SK-N-SH (cell line): ENCODE measurements at regions not wholly inside any gene's neighbourhood (a gene's known extent, or its start where the extent isn't known, plus 50 kb on each side); places are given as distances from the start of the nearest gene placed in this dataset.

ENCODE experiments used
- CTCF ChIA-PET: fragments of 300-600, 350-600 bp; formaldehyde crosslinking; extraction: SDS; loops from one replicate; lab custom pipeline; 2021; lab: Yijun Ruan, JAX
- POLR2A ChIA-PET: fragments of 350-600 bp; sonication (Branson Sonifier 250); formaldehyde crosslinking; extraction: SDS; loops from one replicate; lab custom pipeline; 2020; ENCODE audit warnings: antibody characterized with exemption, inconsistent platforms; lab: Yijun Ruan, JAX
- DNase-seq: peaks from one replicate; pipeline ENCODE4 v3.0.0; 2012
- H2AFZ ChIP-seq: fragments of 200-600 bp; sonication (generic); 2 replicates; pipeline ENCODE4 v1.8.1; 2016; ENCODE audit warnings: antibody characterized with exemption, mild to moderate bottlenecking, low read depth
- H3F3A ChIP-seq: fragments of 200-600 bp; sonication (generic); replicated peaks from 2 replicates; pipeline ENCODE3; 2016; ENCODE audit warnings: antibody characterized with exemption, mild to moderate bottlenecking; ENCODE audit not compliant: insufficient read depth
- H3K27ac ChIP-seq, 2 experiments: fragments of 200-500 bp in 1 of 2; fragments of 200-600 bp in 1 of 2; sonication (Bioruptor generic) in 1 of 2; sonication (generic), shearing (Covaris generic) in 1 of 2; 2 replicates each; pipeline versions ENCODE4 v1.5.1 to v1.6.1; 2014 to 2016; ENCODE audit warnings: low read depth in 2 of 2, inconsistent platforms in 1 of 2, low read length in 1 of 2, mild to moderate bottlenecking in 1 of 2, mixed read lengths in 1 of 2
- H3K27me3 ChIP-seq: fragments of 200-600 bp; sonication (generic), shearing (Covaris generic); 2 replicates; pipeline ENCODE4 v1.6.1; 2016; ENCODE audit warnings: mixed run types; ENCODE audit not compliant: insufficient read depth
- H3K36me3 ChIP-seq, 2 experiments: fragments of 200-500 bp in 1 of 2; fragments of 200-600 bp in 1 of 2; sonication (Bioruptor generic) in 1 of 2; sonication (generic) in 1 of 2; replicated peaks in 1 of 2; 2 replicates each; pipeline versions ENCODE3 to v1.5.1; 2014 to 2016; ENCODE audit warnings: low read length in 1 of 2, mild to moderate bottlenecking in 1 of 2; ENCODE audit not compliant: insufficient read depth in 2 of 2, control insufficient read depth in 1 of 2
- H3K4me1 ChIP-seq, 2 experiments: fragments of 200-500 bp in 1 of 2; fragments of 200-600 bp in 1 of 2; sonication (Bioruptor generic) in 1 of 2; sonication (generic), shearing (Covaris generic) in 1 of 2; 2 replicates each; pipeline versions ENCODE4 v1.5.1 to v1.6.1; 2014 to 2016; ENCODE audit warnings: low read depth in 1 of 2, low read length in 1 of 2, mixed run types in 1 of 2; ENCODE audit not compliant: insufficient read depth in 2 of 2, control insufficient read depth in 1 of 2
- H3K4me2 ChIP-seq: fragments of 200-600 bp; sonication (generic), shearing (Covaris generic); 2 replicates; pipeline ENCODE4 v1.6.1; 2017; ENCODE audit warnings: mixed run types
- H3K4me3 ChIP-seq, 2 experiments: fragments of 200-500 bp in 1 of 2; fragments of 200-600 bp in 1 of 2; sonication (Bioruptor generic) in 1 of 2; sonication (generic), shearing (Covaris generic) in 1 of 2; 2 replicates each; pipeline versions ENCODE4 v1.5.1 to v1.8.1; 2014 to 2016; ENCODE audit warnings: low read depth in 2 of 2, inconsistent platforms in 1 of 2, low read length in 1 of 2, mild to moderate bottlenecking in 1 of 2, mixed read lengths in 1 of 2, moderate library complexity in 1 of 2
- H3K79me2 ChIP-seq: fragments of 200-600 bp; sonication (generic); 2 replicates; pipeline ENCODE4 v1.8.1; 2017; ENCODE audit warnings: mild to moderate bottlenecking; ENCODE audit not compliant: insufficient read depth
- H3K9ac ChIP-seq: fragments of 200-600 bp; sonication (generic); 2 replicates; pipeline ENCODE4 v1.6.1; 2017; ENCODE audit warnings: mixed run types
- H3K9me2 ChIP-seq: fragments of 200-600 bp; sonication (generic); 2 replicates; pipeline ENCODE4 v1.6.1; 2017; ENCODE audit warnings: mixed run types
- H3K9me3 ChIP-seq: fragments of 200-600 bp; sonication (generic); 2 replicates; pipeline ENCODE4 v1.6.1; 2017; ENCODE audit warnings: mixed run types, mild to moderate bottlenecking, moderate library complexity
- H4K20me1 ChIP-seq: fragments of 200-600 bp; sonication (generic); 2 replicates; pipeline ENCODE4 v1.6.1; 2017; ENCODE audit warnings: mild to moderate bottlenecking, mixed run types; ENCODE audit not compliant: insufficient read depth
- CTCF ChIP-seq: fragments of 200-600 bp; sonication (generic); IDR thresholded peaks from 2 replicates; pipeline ENCODE4 v1.6.1; 2017; ENCODE audit warnings: antibody characterized with exemption, mild to moderate bottlenecking, moderate library complexity
- EZH2phosphoT487 ChIP-seq: fragments of 200-600 bp; sonication (generic); IDR thresholded peaks from 2 replicates; pipeline ENCODE4 v1.6.1; 2017; ENCODE audit warnings: low read depth, mixed run types, mild to moderate bottlenecking, antibody characterized with exemption, moderate library complexity, borderline replicate concordance
- FOXJ3 ChIP-seq: sonication (generic); formaldehyde crosslinking; IDR thresholded peaks from 2 replicates; pipeline ENCODE4 v1.5.1; 2020; ENCODE audit warnings: mild to moderate bottlenecking, missing genetic modification reagents
- GATA2 ChIP-seq: sonication (generic); formaldehyde crosslinking; IDR thresholded peaks from 2 replicates; pipeline ENCODE4 v1.5.0; 2020; ENCODE audit warnings: mild to moderate bottlenecking, missing genetic modification reagents
- MXI1 ChIP-seq: IDR thresholded peaks from 2 replicates; pipeline ENCODE4 v1.6.1; 2012; ENCODE audit warnings: mild to moderate bottlenecking, low read depth, low read length, improper control_type of control experiment
- NFIC ChIP-seq: IDR thresholded peaks from 2 replicates; pipeline ENCODE4 v1.4.0; 2012; ENCODE audit warnings: borderline replicate concordance
- RCOR1 ChIP-seq: fragments of 150-350 bp; IDR thresholded peaks from 2 replicates; pipeline ENCODE4 v1.6.1; 2017; ENCODE audit warnings: antibody characterized with exemption, low read length
- RXRA ChIP-seq: IDR thresholded peaks from 2 replicates; pipeline ENCODE4 v1.4.0; 2012; ENCODE audit warnings: low read depth, mild to moderate bottlenecking, borderline replicate concordance
- TAF1 ChIP-seq: IDR thresholded peaks from 2 replicates; pipeline ENCODE4 v1.6.1; 2012; ENCODE audit warnings: low read depth, mild to moderate bottlenecking, low read length, moderate library complexity, borderline replicate concordance
- TCF12 ChIP-seq: IDR thresholded peaks from 2 replicates; pipeline ENCODE4 v1.4.0; 2012
- ZBTB33 ChIP-seq: IDR thresholded peaks from 2 replicates; pipeline ENCODE4 v1.4.0; 2012; ENCODE audit warnings: low read depth, borderline replicate concordance
- WGBS: methylation state at CpG from one replicate; pipeline ENCODE4 v1.1.6; 2017; ENCODE audit warnings: low lambda C conversion rate; 5-methylcytosine and 5-hydroxymethylcytosine counted together

DNA sequence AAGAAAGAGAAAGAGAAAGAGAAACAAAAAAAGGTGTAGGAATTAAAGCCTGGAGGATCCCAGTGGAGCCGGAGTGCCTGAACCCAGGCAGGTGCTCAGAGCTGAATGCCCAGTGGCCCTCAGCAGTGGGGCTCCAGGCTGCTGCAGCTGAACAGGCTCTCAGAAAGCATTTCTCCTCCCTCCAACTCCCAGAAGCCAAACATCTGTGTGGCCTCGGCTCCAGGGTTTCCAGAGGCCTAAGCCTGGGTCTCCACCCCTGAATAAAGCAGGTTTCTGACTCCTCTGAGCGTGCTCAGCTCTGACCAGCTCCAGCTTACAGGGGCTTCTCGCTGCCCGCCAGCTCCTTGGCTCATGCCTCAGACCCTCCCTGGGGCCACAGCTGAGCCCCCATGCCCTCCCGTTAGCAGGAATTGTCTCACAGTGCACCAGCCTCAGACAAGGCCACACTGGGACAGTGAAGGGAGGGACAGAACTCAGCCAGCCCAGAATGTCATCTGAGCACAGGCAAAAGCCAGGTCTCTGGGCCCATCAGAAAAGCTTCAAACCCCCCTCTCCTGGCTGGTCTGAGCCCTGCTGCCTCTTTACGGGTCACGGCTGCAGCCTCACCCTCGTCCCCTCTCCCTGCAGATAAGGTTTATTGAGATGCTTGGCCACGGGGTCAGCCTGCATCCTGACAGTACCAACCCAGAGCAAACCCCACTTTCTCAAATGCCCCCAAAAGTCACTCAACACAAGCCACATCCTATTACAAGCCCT lies 114.4 kb upstream of the PPP1R26 start (continued):
- no peak for TF ChIP-seq EZH2phosphoT487
- TF ChIP-seq RXRA, result no peak
- no peak for TF ChIP-seq FOXJ3 (CRISPR knock-in tag)
- TF ChIP-seq, all 33 proteins: peak for 0

DNA sequence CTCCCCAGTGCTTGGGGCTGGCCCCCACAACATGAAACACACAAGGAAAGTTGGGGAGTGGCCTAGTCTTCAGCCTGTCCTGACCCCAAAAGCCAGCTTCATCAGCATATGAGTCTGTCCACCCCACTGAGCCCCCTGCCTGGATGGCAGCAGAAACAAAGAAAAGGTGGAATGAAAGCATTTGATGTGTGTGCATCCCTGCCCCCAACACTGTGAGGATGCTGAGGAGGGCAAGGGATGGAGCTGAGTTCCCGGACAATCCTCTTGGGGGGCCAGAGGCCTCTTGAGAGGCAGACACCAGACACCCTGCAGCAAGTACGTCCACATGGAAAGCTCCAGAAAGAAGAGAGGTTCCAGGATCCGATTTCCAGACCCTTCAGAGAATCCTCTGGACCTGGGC lies 113.5 kb upstream of the PPP1R26 start:
- 38% methylated on average over 3 of the region's 3 CpGs for WGBS
- Histone ChIP-seq H3K9me2 (no peaks in the 10 kb centered on the region), H3K9ac (no peak overlapping the region), H4K20me1 (no peaks in the 10 kb centered on the region), H3K27ac (no peak overlapping the region), H3F3A (no peaks in the 10 kb centered on the region), H3K4me3 (no peak overlapping the region), H3K4me2 (no peak overlapping the region), H3K36me3 (no peaks in the 10 kb centered on the region), H3K4me1 (peaks cover 0 to 9% of the 10 kb centered on the region in 2 experiments; a peak in 1 of 4 replicates), H3K79me2 (no peaks in the 10 kb centered on the region), H2AFZ (no peak overlapping the region), H3K27me3 (no peaks in the 10 kb centered on the region), H3K9me3 (no peaks in the 10 kb centered on the region)
- no peak for TF ChIP-seq GATA2
- no peak for TF ChIP-seq NFIC
- no peak for TF ChIP-seq ZBTB33
- no peak for TF ChIP-seq TAF1
- TF ChIP-seq MXI1, result no peak
- no peak for TF ChIP-seq RCOR1
- TF ChIP-seq TCF12, result no peak
- no peak for TF ChIP-seq CTCF
- no peak for DNase-seq
- POLR2A ChIA-PET, result no interaction called here
- CTCF ChIA-PET, result no interaction called here
